H1 (cell line): ENCODE measurements at regions not wholly inside any gene's neighbourhood (a gene's known extent, or its start where the extent isn't known, plus 50 kb on each side); places are given as distances from the start of the nearest gene placed in this dataset.

Experiments
- CTCF ChIA-PET: fragments of 300-600 bp; sonication (Branson Sonifier 250); formaldehyde crosslinking; loops from one replicate; lab custom pipeline; 2021; ENCODE audit not compliant: partially characterized antibody; lab: Charles Lee
- POLR2A ChIA-PET: fragments of 300-600 bp; sonication (Branson Sonifier 250); formaldehyde crosslinking; loops from one replicate; lab custom pipeline; 2021; ENCODE audit warnings: inconsistent platforms; ENCODE audit not compliant: partially characterized antibody; lab: Charles Lee
- DNase-seq, 2 experiments: peaks; one replicate each; pipeline versions ENCODE4 v3.0.0 to v3.0.0-alpha.2; 2010 to 2022; ENCODE audit warnings: low spot score in 2 of 2, low read depth in 1 of 2, mixed read lengths in 1 of 2
- FAIRE-seq: peaks from 2 replicates; lab custom pipeline; 2011; peaks lifted over from hg19 to GRCh38; lab: Jason Lieb, UNC
- H2AFZ ChIP-seq: 2 replicates; pipeline ENCODE4 v1.8.1; 2012; ENCODE audit warnings: low read length, inconsistent platforms
- H2AK5ac ChIP-seq: 2 replicates; pipeline ENCODE4 v1.6.1; 2013; ENCODE audit warnings: low read depth, low read length
- H2BK120ac ChIP-seq: replicated peaks from 2 replicates; pipeline ENCODE3; 2013; ENCODE audit warnings: low read depth, low read length, inconsistent platforms
- H2BK12ac ChIP-seq: 2 replicates; pipeline ENCODE4 v1.6.1; 2013; ENCODE audit warnings: low read depth, low read length
- H2BK15ac ChIP-seq: 2 replicates; pipeline ENCODE4 v1.6.1; 2013; ENCODE audit warnings: low read length
- H2BK20ac ChIP-seq: 2 replicates; pipeline ENCODE4 v1.6.1; 2013; ENCODE audit warnings: low read length
- H2BK5ac ChIP-seq: 2 replicates; pipeline ENCODE4 v1.6.1; 2013; ENCODE audit warnings: low read depth, low read length
- H3K14ac ChIP-seq: 2 replicates; pipeline ENCODE4 v1.6.1; 2013; ENCODE audit warnings: inconsistent platforms; ENCODE audit not compliant: insufficient read length
- H3K18ac ChIP-seq: 2 replicates; pipeline ENCODE4 v1.6.1; 2013; ENCODE audit warnings: low read length; ENCODE audit errors: extremely low read depth
- H3K23ac ChIP-seq: 2 replicates; pipeline ENCODE4 v1.6.1; 2013; ENCODE audit warnings: inconsistent platforms; ENCODE audit not compliant: insufficient read length
- H3K23me2 ChIP-seq: 2 replicates; pipeline ENCODE4 v1.6.1; 2013; ENCODE audit warnings: low read depth, low read length
- H3K27ac ChIP-seq: 2 replicates; pipeline ENCODE4 v1.6.1; 2011; ENCODE audit warnings: low read depth, low read length, inconsistent platforms
- H3K27me3 ChIP-seq, 4 experiments: replicated peaks in 1 of 4; 1 replicate in 1 of 4; 2 replicates in 3 of 4; pipeline versions ENCODE4 v1.6.1 to v1.8.1; 2011 to 2013; ENCODE audit warnings: low read length in 3 of 4, mild to moderate bottlenecking in 3 of 4, inconsistent platforms in 2 of 4, mixed read lengths in 2 of 4, moderate library complexity in 1 of 4; ENCODE audit not compliant: control insufficient read depth in 3 of 4, insufficient read depth in 3 of 4; ENCODE audit errors: extremely low read depth in 1 of 4
- H3K36me3 ChIP-seq, 4 experiments: 2 replicates each; pipeline versions ENCODE4 v1.6.1 to v1.8.1; 2011 to 2013; ENCODE audit warnings: mild to moderate bottlenecking in 4 of 4, low read length in 3 of 4, moderate library complexity in 2 of 4, control low read depth in 1 of 4, inconsistent platforms in 1 of 4; ENCODE audit not compliant: insufficient read depth in 4 of 4, control insufficient read depth in 2 of 4
- H3K4ac ChIP-seq: replicated peaks from 2 replicates; pipeline ENCODE3; 2013; ENCODE audit warnings: low read length, low read depth, mixed read lengths, inconsistent platforms; ENCODE audit not compliant: insufficient read length
- H3K4me1 ChIP-seq, 4 experiments: replicated peaks in 1 of 4; 1 replicate in 1 of 4; 2 replicates in 3 of 4; pipeline versions ENCODE4 v1.6.1 to v1.8.1; 2011 to 2013; ENCODE audit warnings: low read length in 3 of 4, inconsistent platforms in 2 of 4, mixed read lengths in 1 of 4; ENCODE audit not compliant: insufficient read depth in 4 of 4, control insufficient read depth in 3 of 4
- H3K4me2 ChIP-seq, 2 experiments: 2 replicates each; pipeline versions ENCODE4 v1.6.1 to v1.8.1; 2011 to 2013; ENCODE audit warnings: low read depth in 2 of 2, low read length in 2 of 2, control low read depth in 1 of 2, inconsistent platforms in 1 of 2, mild to moderate bottlenecking in 1 of 2; ENCODE audit not compliant: insufficient read depth in 1 of 2
- H3K4me3 ChIP-seq, 4 experiments: fragments of 200-600, 300-600 bp in 1 of 4; sonication (generic), shearing (Covaris generic), sonication (Bioruptor Twin) in 1 of 4; 2 replicates each; pipeline versions ENCODE4 v1.5.1 to v1.8.1; 2011 to 2016; ENCODE audit warnings: low read length in 4 of 4, low read depth in 3 of 4, control low read depth in 2 of 4, inconsistent platforms in 2 of 4, mild to moderate bottlenecking in 2 of 4, mixed read lengths in 1 of 4, moderate library complexity in 1 of 4; ENCODE audit not compliant: insufficient read depth in 2 of 4; ENCODE audit errors: extremely low read depth in 1 of 4
- H3K56ac ChIP-seq: replicated peaks from 2 replicates; pipeline ENCODE3; 2013; ENCODE audit warnings: low read depth, mild to moderate bottlenecking, mixed read lengths, low read length, inconsistent platforms; ENCODE audit not compliant: insufficient read length
- H3K79me1 ChIP-seq: 2 replicates; pipeline ENCODE4 v1.6.1; 2013; ENCODE audit warnings: low read depth, low read length, control low read depth
- H3K79me2 ChIP-seq, 2 experiments: 2 replicates each; pipeline versions ENCODE4 v1.6.1 to v1.8.1; 2012 to 2013; ENCODE audit warnings: low read length in 2 of 2, mild to moderate bottlenecking in 2 of 2, inconsistent platforms in 1 of 2; ENCODE audit not compliant: insufficient read depth in 2 of 2, control insufficient read depth in 1 of 2
- H3K9ac ChIP-seq, 4 experiments: replicated peaks in 1 of 4; 1 replicate in 1 of 4; 2 replicates in 3 of 4; pipeline versions ENCODE4 v1.6.1 to v1.8.1; 2011 to 2013; ENCODE audit warnings: low read depth in 3 of 4, low read length in 3 of 4, control low read depth in 2 of 4, mild to moderate bottlenecking in 2 of 4, moderate library complexity in 2 of 4, inconsistent platforms in 1 of 4; ENCODE audit errors: extremely low read depth in 1 of 4
- H3K9me3 ChIP-seq, 2 experiments: 2 replicates each; pipeline versions ENCODE4 v1.6.1 to v1.8.1; 2012 to 2013; ENCODE audit warnings: mild to moderate bottlenecking in 2 of 2, moderate library complexity in 2 of 2, control low read depth in 1 of 2, inconsistent platforms in 1 of 2, low read depth in 1 of 2, low read length in 1 of 2, mixed read lengths in 1 of 2; ENCODE audit not compliant: insufficient read depth in 2 of 2
- H4K20me1 ChIP-seq, 2 experiments: replicated peaks in 1 of 2; 2 replicates each; pipeline versions ENCODE3 to v1.8.1; 2011 to 2013; ENCODE audit warnings: inconsistent platforms in 2 of 2, low read length in 2 of 2, mild to moderate bottlenecking in 1 of 2; ENCODE audit not compliant: insufficient read depth in 2 of 2, control insufficient read depth in 1 of 2
- H4K5ac ChIP-seq: 2 replicates; pipeline ENCODE4 v1.6.1; 2013; ENCODE audit warnings: low read length, low read depth, mixed read lengths, inconsistent platforms; ENCODE audit not compliant: insufficient read length
- H4K8ac ChIP-seq: 2 replicates; pipeline ENCODE4 v1.8.0; 2013; ENCODE audit warnings: mild to moderate bottlenecking, moderate library complexity, low read length, inconsistent platforms; ENCODE audit not compliant: insufficient read depth; ENCODE audit errors: extremely low read depth
- H4K91ac ChIP-seq: replicated peaks from 2 replicates; pipeline ENCODE3; 2013; ENCODE audit warnings: low read length, mixed read lengths, inconsistent platforms; ENCODE audit not compliant: insufficient read length
- ATF2 ChIP-seq: IDR thresholded peaks from 2 replicates; pipeline ENCODE4 v1.6.1; 2012; ENCODE audit warnings: low read length, inconsistent platforms
- BACH1 ChIP-seq: IDR thresholded peaks from 2 replicates; pipeline ENCODE4 v1.6.1; 2012; ENCODE audit warnings: low read length, improper control_type of control experiment
- CBX5 ChIP-seq: fragments of 300-800, 300-1000 bp; sonication (generic); IDR thresholded peaks from 2 replicates; pipeline ENCODE4 v1.7.1; 2016; ENCODE audit warnings: antibody characterized with exemption, low read length, low read depth
- FOSL1 ChIP-seq: IDR thresholded peaks from 2 replicates; pipeline ENCODE4 v1.6.1; 2011; ENCODE audit warnings: mild to moderate bottlenecking, low read depth, low read length, moderate library complexity; ENCODE audit not compliant: insufficient read depth
- HDAC6 ChIP-seq: IDR thresholded peaks from one replicate; pipeline ENCODE4 v1.7.1; 2012; ENCODE audit warnings: low read depth, mild to moderate bottlenecking, inconsistent platforms, low read length, moderate library complexity
- MAFK ChIP-seq: IDR thresholded peaks from 2 replicates; pipeline ENCODE4 v1.6.1; 2012; ENCODE audit warnings: low read depth, mild to moderate bottlenecking, improper control_type of control experiment, low read length
- RAD21 ChIP-seq, 2 experiments: IDR thresholded peaks in 1 of 2; conservative IDR thresholded peaks in 1 of 2; 2 replicates each; pipeline ENCODE4 v1.6.1; 2011; ENCODE audit warnings: low read depth in 2 of 2, low read length in 2 of 2, improper control_type of control experiment in 1 of 2, inconsistent platforms in 1 of 2, mild to moderate bottlenecking in 1 of 2, moderate library complexity in 1 of 2
- RNF2 ChIP-seq: fragments of 200-900, 300-1000 bp; sonication (generic); IDR thresholded peaks from 2 replicates; pipeline ENCODE4 v1.7.1; 2016; ENCODE audit warnings: borderline replicate concordance, low read depth, mild to moderate bottlenecking, antibody characterized with exemption, low read length; ENCODE audit not compliant: poor library complexity, severe bottlenecking; ENCODE audit errors: missing control alignments
- RXRA ChIP-seq: IDR thresholded peaks from 2 replicates; pipeline ENCODE4 v1.6.1; 2011; ENCODE audit warnings: low read depth, mild to moderate bottlenecking, low read length, moderate library complexity; ENCODE audit not compliant: insufficient read depth
- TCF12 ChIP-seq: IDR thresholded peaks from 2 replicates; pipeline ENCODE4 v1.6.1; 2011; ENCODE audit warnings: low read depth, mild to moderate bottlenecking, low read length
- WGBS, 2 experiments: shearing (Covaris generic) in 1 of 2; methylation state at CpG; one replicate each; pipeline versions ENCODE4 v1.1.6 to v1.1.7; 2013 to 2015; ENCODE audit warnings: low lambda C conversion rate in 2 of 2, mixed read lengths in 2 of 2, inconsistent platforms in 1 of 2, low coverage in 1 of 2, missing lambda C conversion rate in 1 of 2; ENCODE audit not compliant: insufficient replicate concordance in 2 of 2, insufficient coverage in 1 of 2, insufficient read length in 1 of 2; ENCODE audit errors: extremely low coverage in 1 of 2, missing lambda C conversion rate in 1 of 2; 5-methylcytosine and 5-hydroxymethylcytosine counted together
- TF ChIP-seq, protein P1 (sequence below): IDR thresholded peaks from 2 replicates; pipeline ENCODE4 v1.6.1; 2011; ENCODE audit warnings: low read depth, mild to moderate bottlenecking, low read length; ENCODE audit not compliant: insufficient read depth

DNA sequence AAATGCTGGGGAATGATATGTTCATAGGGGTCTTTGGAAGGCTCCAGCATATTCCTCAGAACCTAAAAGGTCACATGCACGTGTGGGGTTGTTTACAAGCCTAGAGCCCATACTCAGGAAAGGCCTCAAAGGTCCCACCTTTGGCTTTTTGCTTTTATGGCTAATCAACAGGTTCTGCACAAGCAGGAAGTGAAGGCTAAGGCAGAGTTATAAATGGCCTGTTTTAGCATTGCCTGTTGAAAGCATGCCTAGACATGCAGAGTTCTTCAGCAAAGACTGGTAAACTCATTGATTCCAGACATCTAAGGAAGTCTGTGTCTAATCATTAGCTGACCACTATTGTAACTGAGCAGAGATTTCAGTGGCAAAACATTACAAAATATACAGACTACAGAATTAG is 198.3 kb downstream of the KCNRG start:
- no peak overlapping the region for H2BK20ac ChIP-seq
- no peak overlapping the region for H2BK120ac ChIP-seq
- FAIRE-seq = no peak
- no peak overlapping the region for H2AK5ac ChIP-seq
- no peaks in the 10 kb centered on the region for H4K20me1 ChIP-seq
- no peak overlapping the region for H4K5ac ChIP-seq
- H3K27ac ChIP-seq = no peak overlapping the region
- H3K79me1 ChIP-seq = no peaks in the 10 kb centered on the region
- H3K9ac ChIP-seq = no peak overlapping the region
- H2AFZ ChIP-seq = no peak overlapping the region
- no peak overlapping the region for H2BK12ac ChIP-seq
- no peak overlapping the region for H3K56ac ChIP-seq
- H3K23ac ChIP-seq = no peak overlapping the region
- no peak overlapping the region for H3K14ac ChIP-seq
- H3K4me3 ChIP-seq = no peak overlapping the region
- no peak overlapping the region for H2BK15ac ChIP-seq
- no peak overlapping the region for H3K4me2 ChIP-seq
- no peak overlapping the region for H3K18ac ChIP-seq
- H4K8ac ChIP-seq = no peak overlapping the region
- H2BK5ac ChIP-seq = no peak overlapping the region
- peaks cover 0 to 5% (median 0%) of the 10 kb centered on the region in 4 experiments; a peak in 1 of 8 replicates for H3K36me3 ChIP-seq
- no peaks in the 10 kb centered on the region for H3K79me2 ChIP-seq
- DNase-seq = no peak
- peaks cover 0 to 6% (median 2%) of the 10 kb centered on the region in 4 experiments; a peak in 3 of 7 replicates for H3K4me1 ChIP-seq
- H3K23me2 ChIP-seq = no peaks in the 10 kb centered on the region; the same call in 1 of the 2 replicates
- WGBS, 2 experiments = 89% methylated on average over 1 of the region's 1 CpG; no CpG with 5 or more reads in 1 of the 2 experiments
- peaks cover 7% of the 10 kb centered on the region in 2 experiments for H3K9me3 ChIP-seq
- ChIA-PET POLR2A (no interaction called here), CTCF (no interaction called here)
- no peak overlapping the region for H4K91ac ChIP-seq
- H3K27me3 ChIP-seq = no peaks in the 10 kb centered on the region
- no peak overlapping the region for H3K4ac ChIP-seq
- TF ChIP-seq FOSL1 = no peak
- no peak for TF ChIP-seq BACH1
- no peak for TF ChIP-seq CBX5
- no peak for TF ChIP-seq MAFK
- no peak for TF ChIP-seq RNF2
- TF ChIP-seq RXRA = no peak
- TF ChIP-seq, protein P1, sequence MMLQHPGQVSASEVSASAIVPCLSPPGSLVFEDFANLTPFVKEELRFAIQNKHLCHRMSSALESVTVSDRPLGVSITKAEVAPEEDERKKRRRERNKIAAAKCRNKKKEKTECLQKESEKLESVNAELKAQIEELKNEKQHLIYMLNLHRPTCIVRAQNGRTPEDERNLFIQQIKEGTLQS = no peak
- no peak for TF ChIP-seq HDAC6
- TF ChIP-seq RAD21 (IDR thresholded peaks at IDR 0.05 in 1 of 2, conservative IDR thresholded peaks at IDR 0.05 in 1 of 2; ENCODE audit: low read depth in 2 of 2, low read length in 2 of 2) = no peak
- no peak for TF ChIP-seq TCF12
- no peak for TF ChIP-seq ATF2
